Stimulated activated CD4-positive, alpha-beta T cell treated with anti-CD3 and anti-CD28 coated beads, Interleukin-4, amount 100 ng/mL, for 48 hours (primary cell): ENCODE measurements at regions not wholly inside any gene's neighbourhood (a gene's known extent, or its start where the extent isn't known, plus 50 kb on each side); places are given as distances from the start of the nearest gene placed in this dataset.

Experiments
- DNase-seq, 2 donors: peaks; one replicate each; pipeline ENCODE4 v3.0.0-alpha.2; 2020; ENCODE audit warnings: low read depth in 2 of 2

DNA sequence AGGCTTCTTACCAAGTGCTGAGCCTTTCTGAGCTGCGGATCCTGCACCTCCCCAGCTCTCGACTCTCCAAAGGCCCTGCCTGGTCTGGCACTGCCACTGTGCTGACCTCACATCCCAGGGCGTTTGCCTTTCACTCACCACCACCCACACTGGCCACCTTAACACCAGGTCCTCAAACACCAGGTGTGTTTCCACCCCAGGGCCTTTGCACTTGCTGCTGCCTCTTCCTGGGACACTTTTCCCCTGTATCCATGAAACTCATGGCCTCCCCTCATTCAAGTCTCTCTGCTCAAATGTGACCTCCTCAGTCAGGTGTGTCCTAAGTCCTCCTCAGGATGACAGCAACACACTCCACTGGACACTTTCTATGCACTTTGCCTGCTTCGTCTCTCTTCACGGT, 51.4 kb upstream of the ANO1 start:
- no peak for DNase-seq

GRCh38 chr11:70027451-70027850, 50.7 kb upstream of the ANO1 start:
- DNase-seq, result no peak

DNA sequence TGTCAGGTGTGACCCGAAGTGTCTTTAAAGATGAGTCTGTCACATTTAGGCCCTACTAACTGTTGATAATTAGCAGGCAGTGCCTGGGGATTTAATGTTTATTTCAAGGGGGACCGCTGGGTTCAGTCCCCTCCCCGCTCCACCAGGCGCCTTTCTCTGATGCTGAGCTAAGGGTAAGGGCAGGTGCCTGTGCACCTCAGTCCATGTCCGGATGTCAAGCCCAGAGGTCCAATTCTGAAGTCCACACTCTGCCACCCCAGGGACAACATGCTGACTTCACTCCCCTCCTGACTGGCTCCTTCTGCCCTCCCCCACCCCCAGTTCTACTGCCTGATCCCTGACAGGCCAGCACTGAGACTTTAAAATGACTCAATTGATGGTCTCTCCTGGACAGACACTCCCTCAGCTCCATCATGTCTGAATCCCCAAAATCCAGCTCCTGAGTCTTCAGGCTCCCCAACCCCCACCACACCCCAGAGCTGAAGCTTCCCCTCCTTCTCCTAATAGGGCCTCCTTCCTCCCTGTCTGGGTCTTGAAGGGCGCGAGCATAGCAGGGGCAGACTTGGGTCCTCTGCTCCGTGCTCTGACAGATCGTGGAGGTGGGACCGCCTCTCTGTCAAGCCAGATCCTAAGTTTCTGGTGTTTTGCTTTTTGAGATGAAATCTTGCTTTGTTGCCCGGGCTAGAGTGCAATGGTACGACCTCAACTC, 49.8 kb upstream of the ANO1 start:
- no peak for DNase-seq
